Gastroesophageal sphincter (tissue), 4 donors: ENCODE measurements at regions not wholly inside any gene's neighbourhood (a gene's known extent, or its start where the extent isn't known, plus 50 kb on each side); places are given as distances from the start of the nearest gene placed in this dataset.
A peak's percentile ranks its signal among the peaks of the same experiment; 100 is the strongest.
"Not testable (repeated sequence)": the region's sequence is repeated elsewhere in the genome, so short reads cannot be mapped to it uniquely, and the experiment has no call there.

Experiments
- ATAC-seq: fragments of 150-250 bp; one replicate; pipeline ENCODE4 v1.9.1; 2016; ENCODE audit warnings: mild to moderate bottlenecking, moderate library complexity
- H3K27ac ChIP-seq, 4 donors: fragments of 200-600 bp; sonication (generic) in 3 of 4; 1 replicate in 3 of 4; 2 replicates in 1 of 4; pipeline ENCODE4 v1.5.1; 2016 to 2019
- H3K27me3 ChIP-seq: fragments of 200-600 bp; sonication (generic); one replicate; pipeline ENCODE4 v1.5.1; 2019
- H3K36me3 ChIP-seq, 2 donors: fragments of 200-600 bp; sonication (generic); one replicate each; pipeline ENCODE4 v1.5.1; 2019; ENCODE audit warnings: control low read depth in 1 of 2
- H3K4me1 ChIP-seq, 3 donors: fragments of 200-600 bp; sonication (generic); 1 replicate in 2 of 3; 2 replicates in 1 of 3; pipeline ENCODE4 v1.5.1; 2016 to 2019; ENCODE audit warnings: control low read depth in 2 of 3
- H3K4me3 ChIP-seq, 2 donors: fragments of 200-600 bp; sonication (generic); one replicate each; pipeline ENCODE4 v1.5.1; 2019; ENCODE audit warnings: mild to moderate bottlenecking in 1 of 2, moderate library complexity in 1 of 2
- H3K9me3 ChIP-seq, 3 donors: fragments of 200-600 bp; sonication (generic); one replicate each; pipeline ENCODE4 v1.5.1; 2017 to 2019; ENCODE audit warnings: control low read depth in 2 of 3
- CTCF ChIP-seq, 4 experiments: fragments of 200-600 bp in 2 of 4; fragments of 450-650 bp in 2 of 4; sonication (generic) in 1 of 4; IDR thresholded peaks; one replicate each; pipeline ENCODE4 v1.5.1; 2017 to 2019; ENCODE audit warnings: antibody characterized with exemption in 4 of 4, mild to moderate bottlenecking in 2 of 4, moderate library complexity in 2 of 4
- EP300 ChIP-seq: sonication (generic); formaldehyde crosslinking; IDR thresholded peaks from one replicate; pipeline ENCODE4 v1.6.1; 2017; ENCODE audit warnings: antibody characterized with exemption, mild to moderate bottlenecking
- POLR2A ChIP-seq, 2 donors: fragments of 450-650 bp; IDR thresholded peaks; one replicate each; pipeline ENCODE4 v1.6.1; 2017; ENCODE audit warnings: antibody characterized with exemption in 2 of 2, mild to moderate bottlenecking in 2 of 2, moderate library complexity in 1 of 2
- POLR2AphosphoS5 ChIP-seq: sonication (generic); formaldehyde crosslinking; IDR thresholded peaks from one replicate; pipeline ENCODE4 v1.6.1; 2017; ENCODE audit warnings: antibody characterized with exemption
- WGBS, 2 donors: methylation state at CpG; one replicate each; pipeline ENCODE4 v1.1.5; 2018; ENCODE audit warnings: low coverage in 1 of 2; 5-methylcytosine and 5-hydroxymethylcytosine counted together

- Histone ChIP-seq H3K4me1 (no peaks in the 10 kb centered on the region), H3K9me3 (peaks cover 0 to 5% (median 0%) of the 10 kb centered on the region in 3 donors), H3K36me3 (no peaks in the 10 kb centered on the region), H3K27me3 (no peaks in the 10 kb centered on the region), H3K4me3 (no peak overlapping the region), H3K27ac (no peak overlapping the region)
- TF ChIP-seq POLR2A (IDR thresholded peaks at IDR 0.05), result no peak
- TF ChIP-seq POLR2AphosphoS5, result no peak
- TF ChIP-seq CTCF (IDR thresholded peaks at IDR 0.05), result no peak
- TF ChIP-seq EP300, result no peak
- ATAC-seq, result no peak
These were observed 71.0 kb upstream of the CD55 start for GRCh38 chr1:207250431-207250830.

DNA sequence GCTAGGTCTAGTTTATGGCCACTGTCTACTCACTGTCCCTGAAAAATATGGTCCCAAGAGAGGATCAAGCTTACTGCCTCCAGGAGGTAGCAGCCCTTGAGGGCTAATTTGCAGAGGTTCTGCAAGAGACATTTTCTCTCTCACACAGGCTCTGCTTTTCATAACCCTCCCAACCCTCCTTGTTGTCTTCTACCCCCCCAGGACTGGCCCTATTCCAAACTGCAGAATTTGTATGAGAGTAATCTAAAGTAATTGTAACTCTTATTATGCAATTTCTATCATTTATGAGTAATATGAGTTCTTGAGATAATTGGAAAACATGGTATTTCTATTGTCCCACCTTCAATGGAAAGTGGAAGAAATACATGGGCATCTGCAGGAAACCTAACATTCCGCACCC lies 70.4 kb upstream of the CD55 start:
- Histone ChIP-seq H3K4me1 (no peaks in the 10 kb centered on the region), H3K9me3 (peaks cover 0 to 5% (median 0%) of the 10 kb centered on the region in 3 donors), H3K36me3 (no peaks in the 10 kb centered on the region), H3K4me3 (no peak overlapping the region), H3K27ac (no peak overlapping the region), H3K27me3 (no peaks in the 10 kb centered on the region)
- no peak for ATAC-seq
- WGBS, 2 donors, result 100% methylated on average over 1 of the region's 1 CpG
- no peak for TF ChIP-seq POLR2AphosphoS5

DNA sequence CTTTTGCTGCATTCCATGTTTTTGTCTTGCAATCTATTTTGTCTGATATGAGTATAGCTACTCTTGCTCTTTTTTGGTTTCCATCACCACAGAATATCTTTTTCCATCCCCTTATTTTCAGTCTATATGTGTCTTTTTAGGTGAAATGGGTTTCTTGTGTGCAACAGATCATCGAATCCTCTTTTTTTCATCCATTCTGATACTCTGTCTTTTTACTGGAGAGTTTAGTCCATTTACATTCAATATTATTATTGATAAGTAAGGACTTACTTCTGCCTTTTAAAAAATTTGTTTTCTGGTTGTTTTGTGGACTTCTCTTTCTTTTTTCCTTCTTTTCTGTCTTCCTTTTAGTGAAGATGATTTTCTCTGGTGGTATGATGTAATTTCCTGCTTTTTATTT lies 64.6 kb upstream of the CD55 start:
- Histone ChIP-seq H3K9me3 (peaks cover 0 to 5% (median 0%) of the 10 kb centered on the region in 3 donors), H3K27me3 (no peaks in the 10 kb centered on the region), H3K4me3 (no peak overlapping the region), H3K27ac (no peak overlapping the region), H3K36me3 (no peaks in the 10 kb centered on the region), H3K4me1 (no peaks in the 10 kb centered on the region)
- no peak for ATAC-seq
- WGBS, 2 donors, result 83 to 91% methylated on average over 1 of the region's 1 CpG
- no peak for TF ChIP-seq EP300
- no peak for TF ChIP-seq POLR2A (IDR thresholded peaks at IDR 0.05)
- TF ChIP-seq CTCF (IDR thresholded peaks at IDR 0.05), result no peak
- TF ChIP-seq POLR2AphosphoS5, result no peak

DNA sequence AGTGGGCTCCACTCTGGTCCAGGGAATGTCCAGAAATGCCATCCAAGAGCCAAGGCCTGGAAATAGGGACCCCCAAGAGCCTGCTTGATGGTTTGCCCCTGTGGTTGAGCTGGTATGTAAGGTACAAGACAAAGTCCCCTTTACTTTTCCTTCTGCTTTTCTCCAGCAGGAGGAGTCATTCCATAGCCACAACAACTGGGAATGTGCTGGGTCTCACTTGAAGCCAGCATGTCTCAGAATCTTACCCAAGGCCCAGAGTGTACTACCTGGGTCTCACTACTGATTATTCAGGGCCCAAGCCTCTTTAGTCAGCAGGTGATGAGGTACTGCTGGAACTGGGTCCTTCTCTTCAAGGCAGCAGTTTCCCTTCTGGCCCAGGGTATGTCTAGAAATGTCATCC lies 62.1 kb upstream of the CD55 start:
- Histone ChIP-seq H3K9me3 (peaks cover 0 to 5% (median 0%) of the 10 kb centered on the region in 3 donors), H3K36me3 (peaks cover 0 to 5% of the 10 kb centered on the region in 2 donors), H3K27me3 (no peaks in the 10 kb centered on the region), H3K4me3 (no peak overlapping the region), H3K27ac (no peak overlapping the region), H3K4me1 (no peaks in the 10 kb centered on the region)
- ATAC-seq, result no peak
- TF ChIP-seq CTCF (IDR thresholded peaks at IDR 0.05) (peak in 2 of 4 experiments; percentile 12 to 35), EP300 (no peak)

DNA sequence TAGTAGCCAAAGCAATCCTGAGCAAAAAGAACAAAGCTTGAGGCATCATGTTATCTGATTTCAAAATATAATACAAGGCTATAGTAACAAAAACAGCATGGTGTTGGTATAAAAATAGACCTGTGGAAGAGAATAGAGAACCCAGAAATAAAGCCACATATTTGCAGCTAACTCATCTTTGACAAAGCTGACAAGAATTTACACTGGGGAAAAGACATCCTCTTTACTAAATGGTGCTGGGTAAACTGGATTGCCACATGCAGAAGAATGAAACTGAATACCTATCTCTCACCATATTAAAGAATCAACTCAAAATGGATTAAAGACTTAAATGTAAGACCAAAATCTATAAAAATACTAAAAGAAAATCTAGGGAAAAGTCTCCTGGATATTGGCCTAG lies 59.5 kb upstream of the CD55 start:
- Histone ChIP-seq H3K9me3 (no peaks in the 10 kb centered on the region), H3K27ac (no peak overlapping the region), H3K27me3 (no peaks in the 10 kb centered on the region), H3K4me3 (no peak overlapping the region), H3K4me1 (no peaks in the 10 kb centered on the region), H3K36me3 (peaks cover 0 to 5% of the 10 kb centered on the region in 2 donors)
- no peak for TF ChIP-seq EP300
- no peak for TF ChIP-seq POLR2AphosphoS5
- no peak for TF ChIP-seq CTCF (IDR thresholded peaks at IDR 0.05)
- TF ChIP-seq POLR2A (IDR thresholded peaks at IDR 0.05), result no peak
- ATAC-seq, result no peak

DNA sequence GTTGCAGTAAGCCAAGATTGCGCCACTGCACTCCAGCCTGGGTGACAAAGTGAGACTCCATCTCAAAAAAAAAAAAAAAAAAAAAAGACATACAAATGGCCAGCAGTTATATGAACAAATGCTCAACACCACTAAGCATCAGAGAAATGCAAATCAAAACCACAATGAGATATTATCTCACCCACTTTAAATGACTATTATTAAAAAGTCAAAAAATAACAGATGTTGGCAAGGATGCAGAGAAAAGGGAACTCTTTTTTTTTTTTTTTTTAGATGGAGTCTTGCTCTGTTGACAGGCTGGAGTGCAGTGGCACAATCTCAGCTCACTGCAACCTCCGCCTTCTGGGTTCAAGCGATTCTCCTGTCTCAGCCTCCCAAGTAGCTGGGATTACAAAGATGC lies 58.6 kb upstream of the CD55 start:
- ATAC-seq, H3K27me3 ChIP-seq, H3K27ac ChIP-seq, H3K9me3 ChIP-seq, H3K4me1 ChIP-seq, H3K36me3 ChIP-seq, H3K4me3 ChIP-seq: not testable (repeated sequence)
- 100% methylated on average over 2 of the region's 3 CpGs for WGBS, 2 donors
